IPS-18a (cell line): ENCODE measurements at regions not wholly inside any gene's neighbourhood (a gene's known extent, or its start where the extent isn't known, plus 50 kb on each side); places are given as distances from the start of the nearest gene placed in this dataset.

Source experiments
- H3K27ac ChIP-seq: one replicate; pipeline ENCODE4 v1.5.1; 2013; ENCODE audit warnings: low read length
- H3K27me3 ChIP-seq: one replicate; pipeline ENCODE4 v1.6.1; 2013; ENCODE audit warnings: mild to moderate bottlenecking, low read length; ENCODE audit not compliant: control insufficient read depth, insufficient read depth
- H3K36me3 ChIP-seq: one replicate; pipeline ENCODE4 v1.6.1; 2013; ENCODE audit warnings: low read depth, low read length; ENCODE audit not compliant: control insufficient read depth
- H3K4me1 ChIP-seq: one replicate; pipeline ENCODE4 v1.6.1; 2013; ENCODE audit warnings: low read depth, low read length; ENCODE audit not compliant: control insufficient read depth
- H3K4me3 ChIP-seq: one replicate; pipeline ENCODE4 v1.5.1; 2013; ENCODE audit warnings: low read length
- H3K9ac ChIP-seq: one replicate; pipeline ENCODE4 v1.6.1; 2013; ENCODE audit warnings: mild to moderate bottlenecking, low read length, moderate library complexity
- H3K9me3 ChIP-seq: one replicate; pipeline ENCODE4 v1.6.1; 2013; ENCODE audit warnings: low read depth, low read length; ENCODE audit not compliant: control insufficient read depth

- no peaks in the 10 kb centered on the region for H3K36me3 ChIP-seq
Observed at GRCh38 chr2:144935736-144936135, 415.8 kb upstream of the ZEB2 start.

GRCh38 chr2:144935191-144935590 is 415.3 kb upstream of the ZEB2 start:
- H3K9ac ChIP-seq, result no peak overlapping the region
- H3K9me3 ChIP-seq, result no peaks in the 10 kb centered on the region
- H3K36me3 ChIP-seq, result no peaks in the 10 kb centered on the region
- no peaks in the 10 kb centered on the region for H3K27me3 ChIP-seq
- H3K27ac ChIP-seq, result no peak overlapping the region
- H3K4me3 ChIP-seq, result no peak overlapping the region
- H3K4me1 ChIP-seq, result no peaks in the 10 kb centered on the region

More at GRCh38 chr2:144935736-144936135, 415.8 kb upstream of the ZEB2 start:
- no peaks in the 10 kb centered on the region for H3K4me1 ChIP-seq
- no peaks in the 10 kb centered on the region for H3K9me3 ChIP-seq
- no peak overlapping the region for H3K9ac ChIP-seq
- H3K27ac ChIP-seq, result no peak overlapping the region
- no peak overlapping the region for H3K4me3 ChIP-seq
- H3K27me3 ChIP-seq, result no peaks in the 10 kb centered on the region

- H3K27me3 ChIP-seq, result no peaks in the 10 kb centered on the region
- no peak overlapping the region for H3K9ac ChIP-seq
- no peaks in the 10 kb centered on the region for H3K36me3 ChIP-seq
- no peaks in the 10 kb centered on the region for H3K4me1 ChIP-seq
- H3K27ac ChIP-seq, result no peak overlapping the region
- no peak overlapping the region for H3K4me3 ChIP-seq
- H3K9me3 ChIP-seq, result peaks cover 5% of the 10 kb centered on the region
Observed at GRCh38 chr2:144931960-144932359, 412.0 kb upstream of the ZEB2 start.

- no peaks in the 10 kb centered on the region for H3K4me1 ChIP-seq
- H3K9ac ChIP-seq, result no peak overlapping the region
- no peaks in the 10 kb centered on the region for H3K27me3 ChIP-seq
- peaks cover 5% of the 10 kb centered on the region for H3K9me3 ChIP-seq
- H3K36me3 ChIP-seq, result no peaks in the 10 kb centered on the region
- no peak overlapping the region for H3K4me3 ChIP-seq
- no peak overlapping the region for H3K27ac ChIP-seq
Observed at GRCh38 chr2:144931480-144931879, 411.6 kb upstream of the ZEB2 start.

GRCh38 chr2:144927429-144927828 is 407.5 kb upstream of the ZEB2 start:
- peaks cover 5% of the 10 kb centered on the region for H3K9me3 ChIP-seq
- no peaks in the 10 kb centered on the region for H3K27me3 ChIP-seq
- no peaks in the 10 kb centered on the region for H3K36me3 ChIP-seq
- H3K4me3 ChIP-seq, result no peak overlapping the region
- H3K9ac ChIP-seq, result no peak overlapping the region
- no peak overlapping the region for H3K27ac ChIP-seq
- no peaks in the 10 kb centered on the region for H3K4me1 ChIP-seq

GRCh38 chr2:144925886-144926285 is 406.0 kb upstream of the ZEB2 start:
- Histone ChIP-seq H3K27ac (no peak overlapping the region), H3K4me1 (no peaks in the 10 kb centered on the region), H3K4me3 (no peak overlapping the region), H3K9me3 (peaks cover 5% of the 10 kb centered on the region), H3K36me3 (no peaks in the 10 kb centered on the region), H3K9ac (no peak overlapping the region), H3K27me3 (no peaks in the 10 kb centered on the region)

- H3K36me3 ChIP-seq, result no peaks in the 10 kb centered on the region
- no peak overlapping the region for H3K4me3 ChIP-seq
- peaks cover 5% of the 10 kb centered on the region for H3K9me3 ChIP-seq
- H3K9ac ChIP-seq, result no peak overlapping the region
- H3K4me1 ChIP-seq, result no peaks in the 10 kb centered on the region
- no peaks in the 10 kb centered on the region for H3K27me3 ChIP-seq
- H3K27ac ChIP-seq, result no peak overlapping the region
Observed at GRCh38 chr2:144924827-144925226, 404.9 kb upstream of the ZEB2 start.

- Histone ChIP-seq H3K4me1 (no peaks in the 10 kb centered on the region), H3K9ac (no peak overlapping the region), H3K36me3 (no peaks in the 10 kb centered on the region), H3K27me3 (no peaks in the 10 kb centered on the region), H3K27ac (no peak overlapping the region), H3K4me3 (no peak overlapping the region), H3K9me3 (peaks cover 5% of the 10 kb centered on the region)
Observed at GRCh38 chr2:144922519-144922918, 402.6 kb upstream of the ZEB2 start.

- no peaks in the 10 kb centered on the region for H3K36me3 ChIP-seq
- no peaks in the 10 kb centered on the region for H3K4me1 ChIP-seq
- no peaks in the 10 kb centered on the region for H3K27me3 ChIP-seq
- H3K9ac ChIP-seq, result no peak overlapping the region
- H3K27ac ChIP-seq, result no peak overlapping the region
- H3K9me3 ChIP-seq, result no peaks in the 10 kb centered on the region
- no peak overlapping the region for H3K4me3 ChIP-seq
Observed at GRCh38 chr2:144920755-144921530, 401.0 kb upstream of the ZEB2 start.

GRCh38 chr2:144914622-144915318 is 394.9 kb upstream of the ZEB2 start:
- H3K9me3 ChIP-seq, result no peaks in the 10 kb centered on the region

GRCh38 chr2:144914113-144914512 is 394.2 kb upstream of the ZEB2 start:
- H3K4me1 ChIP-seq, result no peaks in the 10 kb centered on the region
- H3K27me3 ChIP-seq, result no peaks in the 10 kb centered on the region
- H3K4me3 ChIP-seq, result no peak overlapping the region
- H3K9me3 ChIP-seq, result no peaks in the 10 kb centered on the region
- H3K27ac ChIP-seq, result no peak overlapping the region
- H3K36me3 ChIP-seq, result no peaks in the 10 kb centered on the region
- H3K9ac ChIP-seq, result no peak overlapping the region

More at GRCh38 chr2:144914622-144915318, 394.9 kb upstream of the ZEB2 start:
- no peak overlapping the region for H3K9ac ChIP-seq
- no peak overlapping the region for H3K4me3 ChIP-seq
- no peak overlapping the region for H3K27ac ChIP-seq
- H3K36me3 ChIP-seq, result no peaks in the 10 kb centered on the region
- H3K27me3 ChIP-seq, result no peaks in the 10 kb centered on the region
- no peaks in the 10 kb centered on the region for H3K4me1 ChIP-seq

- Histone ChIP-seq H3K27ac (no peak overlapping the region), H3K4me3 (no peak overlapping the region), H3K27me3 (no peaks in the 10 kb centered on the region), H3K4me1 (no peaks in the 10 kb centered on the region), H3K9ac (no peak overlapping the region), H3K36me3 (no peaks in the 10 kb centered on the region), H3K9me3 (no peaks in the 10 kb centered on the region)
Observed at GRCh38 chr2:144912206-144912605, 392.3 kb upstream of the ZEB2 start.
